ENCODE measurements at regions not wholly inside any gene's neighbourhood (a gene's known extent, or its start where the extent isn't known, plus 50 kb on each side); places are given as distances from the start of the nearest gene placed in this dataset.

GRCh38 chr13:59472134-59472533 lies 691.6 kb downstream of the DIAPH3 start:
- no peaks in the 10 kb centered on the region for H3K9me3 ChIP-seq (ENCODE audit: low read length)
- H3K4me2 ChIP-seq (ENCODE audit: low read length): no peak overlapping the region
- H3F3A ChIP-seq (ENCODE audit: insufficient read depth, low read length, poor library complexity, severe bottlenecking): no peaks in the 10 kb centered on the region
- H3K9me2 ChIP-seq (ENCODE audit: insufficient read depth, low read length): no peaks in the 10 kb centered on the region
- no peaks in the 10 kb centered on the region for H3K36me3 ChIP-seq (ENCODE audit: insufficient read depth, low read length)
- peak overlapping the region; percentile 3 for H3K27ac ChIP-seq (ENCODE audit: low read length)
- H3K79me2 ChIP-seq (replicated peaks; ENCODE audit: insufficient read depth, low read length): no peaks in the 10 kb centered on the region
- no peak overlapping the region for H3K9ac ChIP-seq (ENCODE audit: low read length)
- no peaks in the 10 kb centered on the region for H4K20me1 ChIP-seq (ENCODE audit: insufficient read depth)
- no peak overlapping the region for H2AFZ ChIP-seq (ENCODE audit: low read depth, low read length)
- TF ChIP-seq MXI1 (conservative IDR thresholded peaks at IDR 0.05; ENCODE audit: poor library complexity, severe bottlenecking) (no peak), EP300 (conservative IDR thresholded peaks at IDR 0.05; ENCODE audit: poor library complexity, severe bottlenecking) (peak; percentile 37), EZH2 (IDR thresholded peaks at IDR 0.05; ENCODE audit: borderline replicate concordance, insufficient read depth, low read length, poor library complexity, severe bottlenecking) (no peak)
- no peaks in the 10 kb centered on the region for H3K27me3 ChIP-seq (ENCODE audit: insufficient read depth, low read depth, low read length)
- no peak overlapping the region for H3K4me3 ChIP-seq (ENCODE audit: low read length)

GRCh38 chr13:59474696-59475095 lies 689.0 kb downstream of the DIAPH3 start:
- TF ChIP-seq CTCF (IDR thresholded peaks at IDR 0.05; ENCODE audit: poor library complexity, severe bottlenecking) (no peak), POLR2AphosphoS5 (IDR thresholded peaks at IDR 0.05) (no peak), EZH2 (IDR thresholded peaks at IDR 0.05; ENCODE audit: borderline replicate concordance, insufficient read depth, low read length, poor library complexity, severe bottlenecking) (no peak), RAD21 (conservative IDR thresholded peaks at IDR 0.05) (no peak), MXI1 (conservative IDR thresholded peaks at IDR 0.05; ENCODE audit: poor library complexity, severe bottlenecking) (no peak), TAF1 (IDR thresholded peaks at IDR 0.05; ENCODE audit: low read depth) (no peak), EP300 (conservative IDR thresholded peaks at IDR 0.05; ENCODE audit: poor library complexity, severe bottlenecking) (no peak), SMC3 (conservative IDR thresholded peaks at IDR 0.05; ENCODE audit: poor library complexity) (no peak), REST (IDR thresholded peaks at IDR 0.05; ENCODE audit: borderline replicate concordance) (no peak)
- no peak overlapping the region for H3K9ac ChIP-seq (ENCODE audit: low read length)
- H3K27me3 ChIP-seq (ENCODE audit: insufficient read depth, low read depth, low read length): peaks cover 8% of the 10 kb centered on the region
- H3K79me2 ChIP-seq (replicated peaks; ENCODE audit: insufficient read depth, low read length): no peaks in the 10 kb centered on the region
- no peaks in the 10 kb centered on the region for H3K36me3 ChIP-seq (ENCODE audit: insufficient read depth, low read length)
- H3F3A ChIP-seq (ENCODE audit: insufficient read depth, low read length, poor library complexity, severe bottlenecking): no peaks in the 10 kb centered on the region
- H4K20me1 ChIP-seq (ENCODE audit: insufficient read depth): no peaks in the 10 kb centered on the region
- no peak overlapping the region for H2AFZ ChIP-seq (ENCODE audit: low read depth, low read length)
- no peak overlapping the region for H3K4me2 ChIP-seq (ENCODE audit: low read length)
- H3K4me3 ChIP-seq (ENCODE audit: low read length): no peak overlapping the region
- H3K9me2 ChIP-seq (ENCODE audit: insufficient read depth, low read length): no peaks in the 10 kb centered on the region
- H3K9me3 ChIP-seq (ENCODE audit: low read length): no peaks in the 10 kb centered on the region
- no peak overlapping the region for H3K27ac ChIP-seq (ENCODE audit: low read length)
